HG03039 (cell line): ENCODE measurements at regions not wholly inside any gene's neighbourhood (a gene's known extent, or its start where the extent isn't known, plus 50 kb on each side); places are given as distances from the start of the nearest gene placed in this dataset.

Experiments
- ATAC-seq: cut with Tn5 transposase; IDR thresholded peaks from one replicate; pipeline ENCODE4 v1.9.1; 2021; ENCODE audit warnings: mild to moderate bottlenecking, moderate library complexity; ENCODE audit not compliant: unreplicated experiment

DNA sequence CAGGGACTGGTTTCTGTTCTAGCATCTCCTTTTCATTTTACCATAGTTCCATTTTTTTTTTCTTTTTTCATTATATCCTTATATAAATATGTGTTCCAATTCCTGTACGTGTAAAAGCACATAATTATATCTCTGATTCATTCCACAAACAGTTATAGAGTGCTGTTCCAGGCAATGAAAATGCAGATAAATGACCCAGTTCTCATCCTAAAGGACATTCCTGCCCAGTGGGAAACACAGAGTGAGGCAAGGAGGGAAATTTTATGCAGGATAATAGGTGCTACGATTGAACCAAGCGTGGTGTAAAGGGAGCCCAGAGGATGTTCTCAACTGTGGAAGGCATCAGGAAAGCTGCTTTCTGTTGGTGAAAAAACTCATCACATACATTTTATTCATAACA, 408.1 kb downstream of the GATA3 start:
- ATAC-seq: no peak

DNA sequence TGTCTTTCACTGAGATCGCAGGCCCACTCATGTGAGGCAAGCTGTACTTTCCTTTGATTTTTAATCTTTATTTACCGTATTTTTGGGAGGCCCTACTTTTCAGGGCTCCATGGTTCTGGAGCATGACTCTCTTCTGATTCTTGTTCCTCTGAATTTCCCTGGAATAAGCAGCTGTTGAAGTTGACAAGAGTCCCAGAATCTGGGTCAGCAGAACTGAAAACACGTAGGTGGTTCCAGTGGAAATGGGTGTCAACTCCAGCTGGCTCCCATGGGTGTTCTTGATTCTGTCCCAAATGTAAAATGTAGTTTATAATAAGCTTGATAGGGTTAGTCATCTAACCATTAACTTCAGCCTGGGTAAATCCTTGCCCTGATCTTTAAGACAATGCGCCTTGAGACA, 409.4 kb downstream of the GATA3 start:
- no peak for ATAC-seq

- ATAC-seq: no peak
Measured at GRCh38 chr10:8468477-8468876, 414.0 kb downstream of the GATA3 start.

- no peak for ATAC-seq
Measured at GRCh38 chr10:8473205-8473604, 418.7 kb downstream of the GATA3 start.

GRCh38 chr10:8477300-8477699, 422.8 kb downstream of the GATA3 start:
- ATAC-seq: no peak

DNA sequence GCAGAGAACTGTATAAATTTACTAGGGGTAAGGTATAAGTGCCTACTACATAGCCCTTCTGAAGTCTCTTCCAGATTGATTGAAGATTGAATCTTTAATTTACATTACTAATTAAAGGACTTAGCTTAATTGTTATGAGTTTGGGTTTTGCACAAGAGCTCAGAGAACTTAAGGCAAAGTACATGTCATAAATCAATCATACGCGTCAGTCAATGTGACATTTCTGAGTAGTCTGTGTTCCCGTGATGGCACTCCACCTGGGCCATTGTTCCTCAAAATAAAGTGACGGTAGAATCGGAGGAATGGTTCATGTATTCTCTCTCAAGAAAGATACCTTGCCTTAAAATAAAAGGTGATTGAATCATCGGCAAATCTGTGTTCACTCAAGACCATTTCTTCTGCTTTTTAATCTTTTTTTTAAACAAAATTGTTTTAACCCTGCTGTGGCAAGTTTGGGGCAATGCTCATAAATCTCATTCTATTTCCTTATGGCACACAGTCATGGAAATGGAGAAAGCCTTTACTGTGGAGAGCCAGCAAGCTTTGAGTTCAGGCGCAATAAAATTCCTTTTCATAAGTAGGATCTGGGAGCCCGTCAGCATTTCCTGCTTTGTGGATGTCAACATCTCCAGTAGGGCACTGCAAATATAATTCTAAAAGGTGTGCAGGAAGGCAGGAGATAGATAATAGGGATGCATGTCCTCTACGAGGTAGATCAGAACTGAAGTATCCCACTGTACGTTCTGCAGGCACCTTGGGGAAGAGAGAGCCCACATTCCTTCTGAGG, 427.4 kb downstream of the GATA3 start:
- no peak for ATAC-seq

DNA sequence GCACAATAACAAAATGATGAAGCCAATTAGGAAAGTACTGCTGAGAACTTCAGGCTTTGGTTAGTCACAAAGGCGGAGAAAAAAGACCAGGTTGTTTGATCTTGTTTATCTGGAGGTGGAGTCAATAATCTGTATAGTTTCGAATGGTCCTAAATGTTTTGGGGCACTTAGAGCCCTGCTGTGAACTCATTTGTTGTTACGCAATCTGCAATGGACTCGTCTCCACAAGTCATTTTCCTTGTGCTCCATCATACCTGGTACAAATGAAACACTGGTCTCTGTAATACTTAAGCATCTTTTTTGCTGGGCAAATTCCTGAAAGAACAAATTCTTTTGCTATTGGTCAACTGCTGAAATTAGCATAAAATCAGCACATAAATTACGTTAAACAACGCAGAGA, 430.5 kb downstream of the GATA3 start:
- ATAC-seq: no peak

GRCh38 chr10:8487346-8487745, 432.9 kb downstream of the GATA3 start:
- ATAC-seq: no peak

GRCh38 chr10:8489232-8489631, 434.7 kb downstream of the GATA3 start:
- no peak for ATAC-seq

- no peak for ATAC-seq
Measured at GRCh38 chr10:8489823-8490222, 435.3 kb downstream of the GATA3 start.

GRCh38 chr10:8498290-8498689, 443.8 kb downstream of the GATA3 start:
- ATAC-seq: no peak

DNA sequence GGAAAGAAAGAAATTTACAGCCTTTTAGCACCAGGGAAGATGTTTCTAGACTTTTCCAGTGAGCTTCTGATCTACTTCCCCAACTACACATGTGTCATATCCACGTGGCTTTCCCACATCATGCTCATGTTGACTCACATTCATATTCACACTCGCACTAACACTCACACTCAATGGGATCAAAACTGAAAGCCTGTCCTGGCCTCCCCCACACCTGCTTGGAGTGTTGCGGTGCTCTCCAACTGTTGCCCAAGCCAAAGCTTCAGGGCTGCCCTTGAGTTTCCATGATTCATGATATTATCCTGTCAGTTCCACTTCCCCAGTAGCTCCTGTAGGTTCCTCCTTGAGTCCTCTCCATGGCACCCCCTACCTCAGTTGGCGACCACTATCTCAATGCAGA, 444.4 kb downstream of the GATA3 start:
- no peak for ATAC-seq

DNA sequence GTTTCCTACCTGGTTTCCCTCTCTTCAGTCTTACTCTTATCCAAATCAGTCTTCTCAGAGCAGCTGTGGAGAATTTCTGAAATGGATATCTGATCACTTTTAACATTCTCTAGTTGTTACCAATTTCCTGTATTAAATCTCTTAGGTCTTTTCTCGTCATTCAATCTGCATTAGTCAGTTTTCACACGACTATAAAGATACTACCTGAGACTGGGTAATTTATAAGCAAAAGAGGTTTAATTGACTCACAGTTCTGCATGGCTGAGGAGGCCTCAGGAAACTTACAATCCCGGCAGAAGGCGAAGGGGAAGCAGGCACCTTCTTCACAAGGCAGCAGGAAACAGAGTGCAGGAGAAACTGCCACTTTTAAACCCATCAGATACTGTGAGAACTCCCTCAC, 444.8 kb downstream of the GATA3 start:
- ATAC-seq: no peak

DNA sequence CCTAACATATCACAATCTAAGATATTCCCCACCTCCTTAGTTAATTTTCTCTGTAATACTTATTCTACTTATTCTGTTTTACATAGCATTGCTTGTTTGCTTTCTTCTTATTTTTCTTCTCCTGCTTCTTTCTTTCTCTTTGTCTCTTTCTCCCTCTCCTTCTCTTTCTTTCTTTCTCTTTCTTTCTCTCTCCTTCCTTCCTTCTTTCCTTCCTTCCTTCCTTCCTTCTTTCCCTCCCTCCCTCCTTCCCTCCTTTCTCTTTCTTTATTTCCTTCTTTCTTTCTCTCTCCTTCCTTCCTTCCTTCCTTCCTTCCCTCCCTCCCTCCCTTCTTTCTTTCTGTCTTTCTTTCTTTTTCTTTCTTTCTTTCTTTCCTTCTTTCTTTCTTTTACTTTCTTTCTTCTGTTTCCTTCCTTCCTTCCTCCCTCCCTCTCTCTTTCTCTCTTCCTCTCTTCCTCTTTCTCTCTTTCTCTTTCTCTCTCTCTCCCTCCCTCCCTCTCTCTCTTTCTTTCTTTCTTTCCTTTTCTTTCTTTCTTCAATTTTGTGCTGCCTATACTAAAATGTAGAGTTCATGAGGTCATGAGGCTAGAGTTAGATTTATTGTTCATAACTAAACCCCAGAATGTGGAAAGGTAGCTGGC, 445.4 kb downstream of the GATA3 start:
- ATAC-seq: no peak

DNA sequence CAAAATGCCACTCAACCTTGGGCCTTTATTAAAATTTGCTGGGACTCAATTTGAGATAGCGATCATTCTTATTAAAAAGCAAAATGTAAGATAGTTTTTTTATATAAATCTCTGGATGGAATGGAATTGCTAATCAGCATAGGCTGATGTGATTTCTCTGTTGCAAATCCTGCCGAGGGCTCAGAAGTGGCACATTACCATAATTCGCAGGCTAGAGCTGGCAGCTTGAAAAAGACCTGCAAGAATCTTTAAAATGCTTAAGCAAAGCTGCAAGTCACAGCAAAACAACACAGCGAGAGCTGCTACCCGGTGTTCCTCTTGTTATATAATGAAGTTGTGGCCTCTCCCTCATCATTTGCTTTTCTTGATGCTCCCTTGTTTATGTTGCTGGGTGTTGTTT, 448.1 kb downstream of the GATA3 start:
- ATAC-seq: no peak

DNA sequence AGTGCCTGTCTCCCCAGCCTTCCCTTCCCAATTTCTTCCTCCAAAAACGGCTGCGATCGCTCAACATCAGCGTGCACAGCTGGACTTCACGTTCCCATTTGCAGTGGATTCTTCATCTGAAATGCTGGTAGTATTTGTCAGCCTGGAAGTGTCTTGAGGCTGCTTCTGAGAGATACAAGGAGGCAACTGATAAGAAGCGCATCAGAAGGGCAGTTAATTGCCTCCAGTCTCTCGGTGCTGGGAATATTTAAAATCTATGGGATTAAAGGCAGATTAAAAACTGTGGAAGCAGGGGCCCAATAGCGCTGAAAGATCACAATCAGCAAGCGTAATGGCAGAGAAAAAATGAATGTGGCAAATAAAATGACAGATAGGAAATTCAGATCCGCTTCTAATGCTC, 450.0 kb downstream of the GATA3 start:
- ATAC-seq: no peak

- ATAC-seq: no peak
Measured at GRCh38 chr10:8507156-8507555, 452.7 kb downstream of the GATA3 start.

DNA sequence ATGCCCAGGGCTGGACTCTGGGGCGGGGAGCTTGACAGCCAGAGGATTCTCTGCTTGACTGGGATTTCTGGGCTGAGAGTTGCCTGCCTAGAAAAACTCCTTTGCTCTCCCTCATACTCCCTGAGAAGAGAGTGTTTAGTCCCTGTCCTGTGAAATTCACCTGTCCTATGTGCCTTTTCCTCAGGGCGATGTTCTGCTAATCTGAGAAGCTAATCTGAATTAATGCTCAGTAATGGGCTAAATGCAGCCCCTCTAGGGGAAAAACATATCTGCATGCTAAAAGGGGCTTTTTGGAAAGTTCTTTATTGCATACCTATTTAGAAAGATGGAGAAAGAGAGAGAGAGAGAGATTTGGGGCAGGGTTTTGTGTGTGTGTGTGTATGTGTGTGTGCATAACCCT, 454.4 kb downstream of the GATA3 start:
- no peak for ATAC-seq

- ATAC-seq: no peak
Measured at GRCh38 chr10:8510471-8510870, 456.0 kb downstream of the GATA3 start.

DNA sequence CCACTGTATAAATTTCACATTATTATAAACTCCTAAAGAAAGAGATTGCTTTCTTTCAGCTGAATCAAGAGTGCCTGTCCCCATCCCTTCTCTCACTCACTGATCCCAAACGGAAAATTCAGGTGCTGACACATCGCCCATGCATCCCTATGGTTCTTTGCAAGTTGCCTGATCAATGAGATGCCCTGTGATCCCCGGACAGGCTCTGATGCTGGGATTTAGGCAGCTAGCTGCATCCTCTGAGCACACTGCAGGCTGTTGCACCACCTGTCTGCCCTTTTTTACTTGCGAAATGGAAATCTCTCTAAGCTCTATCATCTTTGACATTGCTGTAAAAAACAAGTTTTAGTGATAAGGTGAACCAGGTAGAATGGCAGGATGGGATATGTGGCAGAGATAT, 456.5 kb downstream of the GATA3 start:
- no peak for ATAC-seq

DNA sequence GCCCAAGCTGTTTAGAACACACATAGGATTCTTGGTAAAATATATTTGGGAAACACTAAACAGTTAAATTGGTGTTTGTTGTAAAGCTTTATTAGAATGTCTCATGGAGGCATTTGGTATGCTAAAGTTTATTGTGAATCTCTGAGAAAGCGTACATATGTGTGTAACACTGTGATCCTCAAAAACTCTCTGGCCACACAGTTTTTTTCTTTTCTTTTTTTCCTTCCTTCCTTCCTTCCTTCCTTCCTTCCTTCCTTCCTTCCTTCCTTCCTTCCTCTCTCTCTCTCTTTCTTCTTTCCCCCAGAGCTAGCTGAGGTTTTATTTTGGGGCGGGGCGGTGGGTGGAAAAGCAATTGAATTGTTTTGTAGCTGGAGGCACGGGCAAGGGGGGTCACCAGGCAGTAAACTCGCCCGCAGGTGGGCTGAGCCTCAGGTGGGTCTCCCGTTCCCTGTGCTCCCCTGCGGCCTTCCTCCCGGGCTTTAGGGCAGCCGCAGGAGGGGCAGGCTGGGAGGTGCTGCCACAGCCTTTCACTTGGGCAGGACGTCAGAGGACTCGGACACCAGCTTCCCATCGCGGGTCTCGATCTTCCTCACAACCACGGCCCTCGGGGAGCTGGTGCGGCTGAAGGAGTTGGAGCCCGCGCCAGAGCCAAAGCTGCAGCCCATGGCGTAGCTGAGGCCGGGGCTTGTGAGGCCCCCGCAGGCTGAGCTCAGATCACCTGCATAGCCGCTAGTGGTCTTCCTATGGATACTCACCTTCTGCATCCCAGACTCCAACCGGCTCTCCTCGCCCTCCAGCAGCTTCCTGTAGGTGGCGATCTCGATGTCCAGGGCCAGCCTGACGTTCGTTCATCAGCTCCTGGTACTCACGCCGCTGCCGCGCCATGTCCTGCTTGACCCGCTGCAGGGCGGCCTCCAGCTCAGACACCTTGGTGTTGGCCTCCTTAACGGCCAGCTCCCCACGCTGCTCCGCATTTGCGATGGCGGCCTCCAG, 459.0 kb downstream of the GATA3 start:
- ATAC-seq: no peak

- ATAC-seq: no peak
Measured at GRCh38 chr10:8520382-8520781, 465.9 kb downstream of the GATA3 start.
